ENCODE measurements at regions not wholly inside any gene's neighbourhood (a gene's known extent, or its start where the extent isn't known, plus 50 kb on each side); places are given as distances from the start of the nearest gene placed in this dataset.

GRCh38 chr1:60223158-60223557 is 149.6 kb upstream of the C1orf87 start:
- TF ChIP-seq TAF1 (IDR thresholded peaks at IDR 0.05; ENCODE audit: low read depth), result no peak
- no peak for TF ChIP-seq REST (IDR thresholded peaks at IDR 0.05; ENCODE audit: borderline replicate concordance)
- TF ChIP-seq, protein P1, sequence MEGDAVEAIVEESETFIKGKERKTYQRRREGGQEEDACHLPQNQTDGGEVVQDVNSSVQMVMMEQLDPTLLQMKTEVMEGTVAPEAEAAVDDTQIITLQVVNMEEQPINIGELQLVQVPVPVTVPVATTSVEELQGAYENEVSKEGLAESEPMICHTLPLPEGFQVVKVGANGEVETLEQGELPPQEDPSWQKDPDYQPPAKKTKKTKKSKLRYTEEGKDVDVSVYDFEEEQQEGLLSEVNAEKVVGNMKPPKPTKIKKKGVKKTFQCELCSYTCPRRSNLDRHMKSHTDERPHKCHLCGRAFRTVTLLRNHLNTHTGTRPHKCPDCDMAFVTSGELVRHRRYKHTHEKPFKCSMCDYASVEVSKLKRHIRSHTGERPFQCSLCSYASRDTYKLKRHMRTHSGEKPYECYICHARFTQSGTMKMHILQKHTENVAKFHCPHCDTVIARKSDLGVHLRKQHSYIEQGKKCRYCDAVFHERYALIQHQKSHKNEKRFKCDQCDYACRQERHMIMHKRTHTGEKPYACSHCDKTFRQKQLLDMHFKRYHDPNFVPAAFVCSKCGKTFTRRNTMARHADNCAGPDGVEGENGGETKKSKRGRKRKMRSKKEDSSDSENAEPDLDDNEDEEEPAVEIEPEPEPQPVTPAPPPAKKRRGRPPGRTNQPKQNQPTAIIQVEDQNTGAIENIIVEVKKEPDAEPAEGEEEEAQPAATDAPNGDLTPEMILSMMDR (IDR thresholded peaks at IDR 0.05; ENCODE audit: poor library complexity, severe bottlenecking), result no peak
- TF ChIP-seq POLR2AphosphoS5 (IDR thresholded peaks at IDR 0.05), result no peak
- no peak for TF ChIP-seq EZH2 (IDR thresholded peaks at IDR 0.05; ENCODE audit: borderline replicate concordance, insufficient read depth, low read length, poor library complexity, severe bottlenecking)
- no peak for TF ChIP-seq SMC3 (conservative IDR thresholded peaks at IDR 0.05; ENCODE audit: poor library complexity)
- TF ChIP-seq MXI1 (conservative IDR thresholded peaks at IDR 0.05; ENCODE audit: poor library complexity, severe bottlenecking), result no peak
- TF ChIP-seq RAD21 (conservative IDR thresholded peaks at IDR 0.05), result no peak
- TF ChIP-seq EP300 (conservative IDR thresholded peaks at IDR 0.05; ENCODE audit: poor library complexity, severe bottlenecking), result no peak
- no peaks in the 10 kb centered on the region for H3K27me3 ChIP-seq (ENCODE audit: insufficient read depth, low read depth, low read length)
- H3K36me3 ChIP-seq (ENCODE audit: insufficient read depth, low read length), result no peaks in the 10 kb centered on the region
- no peaks in the 10 kb centered on the region for H3K9me2 ChIP-seq (ENCODE audit: insufficient read depth, low read length)
- H3K9me3 ChIP-seq (ENCODE audit: low read length), result no peaks in the 10 kb centered on the region
- H3K4me2 ChIP-seq (ENCODE audit: low read length), result peak overlapping the region; percentile 33
- no peaks in the 10 kb centered on the region for H3F3A ChIP-seq (ENCODE audit: insufficient read depth, low read length, poor library complexity, severe bottlenecking)
- no peaks in the 10 kb centered on the region for H3K79me2 ChIP-seq (replicated peaks; ENCODE audit: insufficient read depth, low read length)
- H3K4me3 ChIP-seq (ENCODE audit: low read length), result no peak overlapping the region
- H4K20me1 ChIP-seq (ENCODE audit: insufficient read depth), result no peaks in the 10 kb centered on the region
- H3K9ac ChIP-seq (ENCODE audit: low read length), result no peak overlapping the region
- no peak overlapping the region for H3K27ac ChIP-seq (ENCODE audit: low read length)
- no peak overlapping the region for H2AFZ ChIP-seq (ENCODE audit: low read depth, low read length)

GRCh38 chr1:60222360-60223115 is 149.0 kb upstream of the C1orf87 start:
- no peak overlapping the region for H3K27ac ChIP-seq (ENCODE audit: low read length)
- H3K4me2 ChIP-seq (ENCODE audit: low read length), result peak overlapping the region; percentile 33
- H3K36me3 ChIP-seq (ENCODE audit: insufficient read depth, low read length), result no peaks in the 10 kb centered on the region
- H3K9ac ChIP-seq (ENCODE audit: low read length), result no peak overlapping the region
- H4K20me1 ChIP-seq (ENCODE audit: insufficient read depth), result no peaks in the 10 kb centered on the region
- H3K4me3 ChIP-seq (ENCODE audit: low read length), result no peak overlapping the region
- H3K9me2 ChIP-seq (ENCODE audit: insufficient read depth, low read length), result no peaks in the 10 kb centered on the region
- no peaks in the 10 kb centered on the region for H3K27me3 ChIP-seq (ENCODE audit: insufficient read depth, low read depth, low read length)
- H3K9me3 ChIP-seq (ENCODE audit: low read length), result no peaks in the 10 kb centered on the region
- no peak for TF ChIP-seq EZH2 (IDR thresholded peaks at IDR 0.05; ENCODE audit: borderline replicate concordance, insufficient read depth, low read length, poor library complexity, severe bottlenecking)
- TF ChIP-seq MXI1 (conservative IDR thresholded peaks at IDR 0.05; ENCODE audit: poor library complexity, severe bottlenecking), result no peak
- TF ChIP-seq RAD21 (conservative IDR thresholded peaks at IDR 0.05), result no peak
- TF ChIP-seq TAF1 (IDR thresholded peaks at IDR 0.05; ENCODE audit: low read depth), result no peak
- TF ChIP-seq EP300 (conservative IDR thresholded peaks at IDR 0.05; ENCODE audit: poor library complexity, severe bottlenecking), result no peak
- TF ChIP-seq, protein P1 (IDR thresholded peaks at IDR 0.05; ENCODE audit: poor library complexity, severe bottlenecking), result no peak
- TF ChIP-seq REST (IDR thresholded peaks at IDR 0.05; ENCODE audit: borderline replicate concordance), result no peak
- no peaks in the 10 kb centered on the region for H3F3A ChIP-seq (ENCODE audit: insufficient read depth, low read length, poor library complexity, severe bottlenecking)
- H3K79me2 ChIP-seq (replicated peaks; ENCODE audit: insufficient read depth, low read length), result no peaks in the 10 kb centered on the region
- H2AFZ ChIP-seq (ENCODE audit: low read depth, low read length), result no peak overlapping the region
